ENCODE measurements at regions not wholly inside any gene's neighbourhood (a gene's known extent, or its start where the extent isn't known, plus 50 kb on each side); places are given as distances from the start of the nearest gene placed in this dataset.
"Not testable (repeated sequence)": the region's sequence is repeated elsewhere in the genome, so short reads cannot be mapped to it uniquely, and the experiment has no call there.

- no peak for DNase-seq (ENCODE audit: low read depth)
These were observed 55.0 kb upstream of the CXXC4 start for GRCh38 chr4:104549736-104550135.

- no peak for DNase-seq (ENCODE audit: low read depth)
These were observed 64.8 kb upstream of the CXXC4 start for GRCh38 chr4:104559502-104559901.

GRCh38 chr4:104571341-104571740 is 76.6 kb upstream of the CXXC4 start:
- no peak for DNase-seq (ENCODE audit: low read depth)

GRCh38 chr4:104574371-104574770 is 79.7 kb upstream of the CXXC4 start:
- DNase-seq (ENCODE audit: low read depth) = no peak

- no peak for DNase-seq (ENCODE audit: low read depth)
These were observed 80.6 kb upstream of the CXXC4 start for GRCh38 chr4:104575278-104575677.

- DNase-seq (ENCODE audit: low read depth) = no peak
These were observed 82.7 kb upstream of the CXXC4 start for GRCh38 chr4:104577405-104577804.

- DNase-seq (ENCODE audit: low read depth) = not testable (repeated sequence)
These were observed 86.8 kb upstream of the CXXC4 start for GRCh38 chr4:104581476-104581875.

- DNase-seq (ENCODE audit: low read depth) = not testable (repeated sequence)
These were observed 87.4 kb upstream of the CXXC4 start for GRCh38 chr4:104582056-104582455.

GRCh38 chr4:104589264-104589868 is 94.7 kb upstream of the CXXC4 start:
- DNase-seq (ENCODE audit: low read depth) = no peak

GRCh38 chr4:104591510-104591911 is 96.8 kb upstream of the CXXC4 start:
- peak; percentile 1 for DNase-seq (ENCODE audit: low read depth)

- DNase-seq (ENCODE audit: low read depth) = no peak
These were observed 97.5 kb upstream of the CXXC4 start for GRCh38 chr4:104592183-104592582.

- no peak for DNase-seq (ENCODE audit: low read depth)
These were observed 98.3 kb upstream of the CXXC4 start for GRCh38 chr4:104593019-104593418.

GRCh38 chr4:104596189-104596588 is 101.5 kb upstream of the CXXC4 start:
- no peak for DNase-seq (ENCODE audit: low read depth)

- no peak for DNase-seq (ENCODE audit: low read depth)
These were observed 120.8 kb upstream of the CXXC4 start for GRCh38 chr4:104615496-104615895.

- no peak for DNase-seq (ENCODE audit: low read depth)
These were observed 121.2 kb upstream of the CXXC4 start for GRCh38 chr4:104615926-104616325.

- no peak for DNase-seq (ENCODE audit: low read depth)
These were observed 121.7 kb upstream of the CXXC4 start for GRCh38 chr4:104616401-104616820.

GRCh38 chr4:104625706-104626105 is 131.0 kb upstream of the CXXC4 start:
- no peak for DNase-seq (ENCODE audit: low read depth)

GRCh38 chr4:104629601-104630000 is 134.9 kb upstream of the CXXC4 start:
- DNase-seq (ENCODE audit: low read depth) = no peak

- DNase-seq (ENCODE audit: low read depth) = no peak
These were observed 135.6 kb upstream of the CXXC4 start for GRCh38 chr4:104630272-104630671.

GRCh38 chr4:104631000-104631399 is 136.3 kb upstream of the CXXC4 start:
- no peak for DNase-seq (ENCODE audit: low read depth)

- peak; percentile 15 for DNase-seq (ENCODE audit: low read depth)
These were observed 146.7 kb upstream of the CXXC4 start for GRCh38 chr4:104641418-104641817.

- DNase-seq (ENCODE audit: low read depth) = no peak
These were observed 147.8 kb upstream of the CXXC4 start for GRCh38 chr4:104642521-104642920.

GRCh38 chr4:104643805-104644204 is 149.1 kb upstream of the CXXC4 start:
- DNase-seq (ENCODE audit: low read depth) = no peak

- DNase-seq (ENCODE audit: low read depth) = no peak
These were observed 154.9 kb upstream of the CXXC4 start for GRCh38 chr4:104649631-104650030.

Data from myocyte (in vitro differentiated cells).